WTC11 (cell line): ENCODE measurements at regions not wholly inside any gene's neighbourhood (a gene's known extent, or its start where the extent isn't known, plus 50 kb on each side); places are given as distances from the start of the nearest gene placed in this dataset.

Experiments
- ATAC-seq: fragments of 200-7000 bp; cut with Tn5 transposase; 2 replicates; pipeline ENCODE4 v1.10.0; 2021; ENCODE audit warnings: mild to moderate bottlenecking, moderate library complexity
- CTCF ChIA-PET: fragments of 300-600 bp; sonication (Branson Sonifier 250); formaldehyde crosslinking; loops from one replicate; lab custom pipeline; 2021; ENCODE audit warnings: antibody characterized with exemption; lab: Charles Lee
- POLR2A ChIA-PET: fragments of 350-600 bp; sonication (Branson Sonifier 250); formaldehyde crosslinking; loops from one replicate; lab custom pipeline; 2021; ENCODE audit warnings: antibody characterized with exemption; lab: Charles Lee
- DNase-seq: peaks from one replicate; pipeline ENCODE4 v3.0.0; 2021; ENCODE audit warnings: low spot score
- H3K27ac Mint-ChIP-seq: 2 replicates; pipeline ENCODE4 v1.8.0; 2021; ENCODE audit warnings: mixed read lengths
- H3K27me3 Mint-ChIP-seq: 2 replicates; pipeline ENCODE4 v1.8.0; 2021; ENCODE audit warnings: low read depth, mild to moderate bottlenecking, moderate library complexity, mixed read lengths
- H3K36me3 Mint-ChIP-seq: 2 replicates; pipeline ENCODE4 v1.8.0; 2021; ENCODE audit warnings: mixed read lengths
- H3K4me1 Mint-ChIP-seq: 2 replicates; pipeline ENCODE4 v1.8.0; 2022; ENCODE audit warnings: mixed read lengths
- H3K4me3 Mint-ChIP-seq: 2 replicates; pipeline ENCODE4 v1.8.0; 2021; ENCODE audit warnings: mild to moderate bottlenecking, moderate library complexity, mixed read lengths
- H3K9me3 Mint-ChIP-seq: 2 replicates; pipeline ENCODE4 v1.8.0; 2021; ENCODE audit warnings: mixed read lengths
- CREB1 ChIP-seq: sonication (generic); formaldehyde crosslinking; IDR thresholded peaks from 2 replicates; pipeline ENCODE4 v1.8.0; 2023; ENCODE audit warnings: mild to moderate bottlenecking, missing genetic modification reagents
- ERG ChIP-seq: fragments of 250-450 bp; sonication (Bioruptor Pico); IDR thresholded peaks from 2 replicates; pipeline ENCODE4 v1.8.0; 2021; ENCODE audit warnings: mild to moderate bottlenecking
- ESRRA ChIP-seq: sonication (generic); formaldehyde crosslinking; IDR thresholded peaks from 2 replicates; pipeline ENCODE4 v1.8.1; 2022; ENCODE audit warnings: mild to moderate bottlenecking, missing genetic modification reagents, borderline replicate concordance
- GABPB1 ChIP-seq: sonication (generic); formaldehyde crosslinking; IDR thresholded peaks from 2 replicates; pipeline ENCODE4 v1.8.1; 2023; ENCODE audit warnings: mild to moderate bottlenecking, missing genetic modification reagents
- HMGXB4 ChIP-seq: sonication (generic); formaldehyde crosslinking; IDR thresholded peaks from 2 replicates; pipeline ENCODE4 v1.8.1; 2023; ENCODE audit warnings: mild to moderate bottlenecking, moderate library complexity, missing genetic modification reagents
- USF1 ChIP-seq: sonication (generic); formaldehyde crosslinking; IDR thresholded peaks from 2 replicates; pipeline ENCODE4 v1.8.0; 2022; ENCODE audit warnings: mild to moderate bottlenecking, missing genetic modification reagents
- ZNF396 ChIP-seq: fragments of 250-450 bp; sonication (Bioruptor Pico); IDR thresholded peaks from 2 replicates; pipeline ENCODE4 v1.8.0; 2021; ENCODE audit warnings: mild to moderate bottlenecking, moderate library complexity, borderline replicate concordance
- ZNF671 ChIP-seq: fragments of 250-450 bp; sonication (Bioruptor Pico); IDR thresholded peaks from 2 replicates; pipeline ENCODE4 v1.8.0; 2021; ENCODE audit warnings: mild to moderate bottlenecking
- TF ChIP-seq, protein P1 (sequence below): sonication (generic); formaldehyde crosslinking; IDR thresholded peaks from 2 replicates; pipeline ENCODE4 v1.8.1; 2022; ENCODE audit warnings: mild to moderate bottlenecking, moderate library complexity, missing genetic modification reagents
- TF ChIP-seq, protein P2 (sequence below): sonication (generic); formaldehyde crosslinking; IDR thresholded peaks from 2 replicates; pipeline ENCODE4 v1.8.1; 2023; ENCODE audit warnings: mild to moderate bottlenecking, missing genetic modification reagents, moderate library complexity
- TF ChIP-seq, protein P3 (sequence below): sonication (generic); formaldehyde crosslinking; IDR thresholded peaks from 2 replicates; pipeline ENCODE4 v1.8.1; 2022; ENCODE audit warnings: missing genetic modification reagents, borderline replicate concordance
- TF ChIP-seq, protein P4 (sequence below): sonication (generic); formaldehyde crosslinking; IDR thresholded peaks from 2 replicates; pipeline ENCODE4 v1.8.0; 2022; ENCODE audit warnings: mild to moderate bottlenecking, missing genetic modification reagents
- TF ChIP-seq, protein P5 (sequence below): sonication (generic); formaldehyde crosslinking; IDR thresholded peaks from 2 replicates; pipeline ENCODE4 v1.8.1; 2023; ENCODE audit warnings: mild to moderate bottlenecking, missing genetic modification reagents, moderate library complexity

GRCh38 chr11:8332891-8333290 lies 69.2 kb upstream of the LMO1 start:
- H3K27ac Mint-ChIP-seq, result no peak overlapping the region
- H3K27me3 Mint-ChIP-seq, result no peaks in the 10 kb centered on the region
- no peak overlapping the region for H3K4me3 Mint-ChIP-seq
- peaks cover 31% of the 10 kb centered on the region for H3K4me1 Mint-ChIP-seq
- ATAC-seq (no peak), DNase-seq (no peak)
- ChIA-PET POLR2A (no interaction called here), CTCF (interaction anchor here (0.7 to 1.2 kb wide), 3 partner anchors 14 to 234 kb away, joined by 3 to 5 read pairs (median 4); no protein-coding TSS in a partner anchor)
- TF ChIP-seq GABPB1 (CRISPR knock-in tag) (no peak), USF1 (no peak)
- TF ChIP-seq, protein P1, sequence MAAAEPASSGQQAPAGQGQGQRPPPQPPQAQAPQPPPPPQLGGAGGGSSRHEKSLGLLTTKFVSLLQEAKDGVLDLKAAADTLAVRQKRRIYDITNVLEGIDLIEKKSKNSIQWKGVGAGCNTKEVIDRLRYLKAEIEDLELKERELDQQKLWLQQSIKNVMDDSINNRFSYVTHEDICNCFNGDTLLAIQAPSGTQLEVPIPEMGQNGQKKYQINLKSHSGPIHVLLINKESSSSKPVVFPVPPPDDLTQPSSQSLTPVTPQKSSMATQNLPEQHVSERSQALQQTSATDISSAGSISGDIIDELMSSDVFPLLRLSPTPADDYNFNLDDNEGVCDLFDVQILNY, result no peak
- H3K9me3 Mint-ChIP-seq, result no peaks in the 10 kb centered on the region
- H3K36me3 Mint-ChIP-seq, result no peaks in the 10 kb centered on the region

GRCh38 chr11:8332196-8332595 lies 68.5 kb upstream of the LMO1 start:
- Mint-ChIP-seq H3K4me1 (peaks cover 32% of the 10 kb centered on the region), H3K36me3 (no peaks in the 10 kb centered on the region), H3K4me3 (no peak overlapping the region), H3K27me3 (no peaks in the 10 kb centered on the region), H3K9me3 (no peaks in the 10 kb centered on the region), H3K27ac (no peak overlapping the region)
- no peak for DNase-seq
- POLR2A ChIA-PET, result no interaction called here
- TF ChIP-seq, protein P2, sequence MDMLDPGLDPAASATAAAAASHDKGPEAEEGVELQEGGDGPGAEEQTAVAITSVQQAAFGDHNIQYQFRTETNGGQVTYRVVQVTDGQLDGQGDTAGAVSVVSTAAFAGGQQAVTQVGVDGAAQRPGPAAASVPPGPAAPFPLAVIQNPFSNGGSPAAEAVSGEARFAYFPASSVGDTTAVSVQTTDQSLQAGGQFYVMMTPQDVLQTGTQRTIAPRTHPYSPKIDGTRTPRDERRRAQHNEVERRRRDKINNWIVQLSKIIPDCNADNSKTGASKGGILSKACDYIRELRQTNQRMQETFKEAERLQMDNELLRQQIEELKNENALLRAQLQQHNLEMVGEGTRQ (CRISPR knock-in tag), result no peak
- TF ChIP-seq, protein P3, sequence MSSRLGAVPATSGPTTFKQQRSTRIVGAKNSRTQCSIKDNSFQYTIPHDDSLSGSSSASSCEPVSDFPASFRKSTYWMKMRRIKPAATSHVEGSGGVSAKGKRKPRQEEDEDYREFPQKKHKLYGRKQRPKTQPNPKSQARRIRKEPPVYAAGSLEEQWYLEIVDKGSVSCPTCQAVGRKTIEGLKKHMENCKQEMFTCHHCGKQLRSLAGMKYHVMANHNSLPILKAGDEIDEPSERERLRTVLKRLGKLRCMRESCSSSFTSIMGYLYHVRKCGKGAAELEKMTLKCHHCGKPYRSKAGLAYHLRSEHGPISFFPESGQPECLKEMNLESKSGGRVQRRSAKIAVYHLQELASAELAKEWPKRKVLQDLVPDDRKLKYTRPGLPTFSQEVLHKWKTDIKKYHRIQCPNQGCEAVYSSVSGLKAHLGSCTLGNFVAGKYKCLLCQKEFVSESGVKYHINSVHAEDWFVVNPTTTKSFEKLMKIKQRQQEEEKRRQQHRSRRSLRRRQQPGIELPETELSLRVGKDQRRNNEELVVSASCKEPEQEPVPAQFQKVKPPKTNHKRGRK, result no peak
- TF ChIP-seq, protein P1, result no peak
- TF ChIP-seq ERG (CRISPR knock-in tag) (no peak), CREB1 (CRISPR knock-in tag) (no peak), ZNF396 (CRISPR knock-in tag) (no peak), ESRRA (no peak), HMGXB4 (CRISPR knock-in tag) (no peak), ZNF671 (CRISPR knock-in tag) (no peak)
- TF ChIP-seq, protein P4, sequence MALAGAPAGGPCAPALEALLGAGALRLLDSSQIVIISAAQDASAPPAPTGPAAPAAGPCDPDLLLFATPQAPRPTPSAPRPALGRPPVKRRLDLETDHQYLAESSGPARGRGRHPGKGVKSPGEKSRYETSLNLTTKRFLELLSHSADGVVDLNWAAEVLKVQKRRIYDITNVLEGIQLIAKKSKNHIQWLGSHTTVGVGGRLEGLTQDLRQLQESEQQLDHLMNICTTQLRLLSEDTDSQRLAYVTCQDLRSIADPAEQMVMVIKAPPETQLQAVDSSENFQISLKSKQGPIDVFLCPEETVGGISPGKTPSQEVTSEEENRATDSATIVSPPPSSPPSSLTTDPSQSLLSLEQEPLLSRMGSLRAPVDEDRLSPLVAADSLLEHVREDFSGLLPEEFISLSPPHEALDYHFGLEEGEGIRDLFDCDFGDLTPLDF (CRISPR knock-in tag), result no peak
- TF ChIP-seq, protein P5, sequence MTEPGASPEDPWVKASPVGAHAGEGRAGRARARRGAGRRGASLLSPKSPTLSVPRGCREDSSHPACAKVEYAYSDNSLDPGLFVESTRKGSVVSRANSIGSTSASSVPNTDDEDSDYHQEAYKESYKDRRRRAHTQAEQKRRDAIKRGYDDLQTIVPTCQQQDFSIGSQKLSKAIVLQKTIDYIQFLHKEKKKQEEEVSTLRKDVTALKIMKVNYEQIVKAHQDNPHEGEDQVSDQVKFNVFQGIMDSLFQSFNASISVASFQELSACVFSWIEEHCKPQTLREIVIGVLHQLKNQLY, result no peak
- CTCF ChIA-PET, result interaction anchor here (0.7 to 1.0 kb wide), 2 partner anchors 69 to 235 kb away, joined by 3 read pairs; partner anchors contain the start of gene LMO1
- no peak for ATAC-seq
